SK-MEL-5 (cell line): ENCODE measurements at regions not wholly inside any gene's neighbourhood (a gene's known extent, or its start where the extent isn't known, plus 50 kb on each side); places are given as distances from the start of the nearest gene placed in this dataset.

ENCODE experiments used
- DNase-seq: peaks from one replicate; pipeline ENCODE4 v3.0.0-alpha.2; 2016; ENCODE audit warnings: low read depth, low spot score
- in situ Hi-C: cut with HindIII; loops from 2 replicates; pipeline ENCODE4 v1.10.0; 2016; ENCODE audit warnings: low sequenced_read_pairs, high pct_unique_total_duplicates, low pct_unique_long_range_greater_than_20kb

GRCh38 chr11:116614306-116615210 is 158.2 kb downstream of the BUD13 start:
- in situ Hi-C loops, result no loop called here
- DNase-seq, result no peak

- DNase-seq, result no peak
- in situ Hi-C loops, result no loop called here
Measured at GRCh38 chr11:116613206-116613875, 159.4 kb downstream of the BUD13 start.

- in situ Hi-C loops, result no loop called here
Measured at GRCh38 chr11:116611998-116612620, 160.7 kb downstream of the BUD13 start.

GRCh38 chr11:116610190-116610589 is 162.6 kb downstream of the BUD13 start:
- no peak for DNase-seq
- in situ Hi-C loops, result no loop called here

More at GRCh38 chr11:116611998-116612620, 160.7 kb downstream of the BUD13 start:
- DNase-seq, result no peak

GRCh38 chr11:116607027-116607426 is 165.8 kb downstream of the BUD13 start:
- DNase-seq, result no peak
- in situ Hi-C loops, result no loop called here

GRCh38 chr11:116605543-116606459 is 167.0 kb downstream of the BUD13 start:
- in situ Hi-C loops, result no loop called here

GRCh38 chr11:116603728-116604323 is 169.0 kb downstream of the BUD13 start:
- in situ Hi-C loops, result no loop called here
- DNase-seq, result no peak

More at GRCh38 chr11:116605543-116606459, 167.0 kb downstream of the BUD13 start:
- peak; percentile 44 for DNase-seq

- no peak for DNase-seq
- in situ Hi-C loops, result no loop called here
Measured at GRCh38 chr11:116602637-116602942, 170.2 kb downstream of the BUD13 start.

- in situ Hi-C loops, result no loop called here
- no peak for DNase-seq
Measured at GRCh38 chr11:116601814-116602636, 170.8 kb downstream of the BUD13 start.

- in situ Hi-C loops, result no loop called here
- no peak for DNase-seq
Measured at GRCh38 chr11:116600930-116601329, 171.9 kb downstream of the BUD13 start.

- DNase-seq, result no peak
- in situ Hi-C loops, result no loop called here
Measured at GRCh38 chr11:116598556-116598955, 174.2 kb downstream of the BUD13 start.

GRCh38 chr11:116598036-116598435 is 174.8 kb downstream of the BUD13 start:
- in situ Hi-C loops, result no loop called here
- DNase-seq, result no peak

GRCh38 chr11:116596346-116597260 is 176.2 kb downstream of the BUD13 start:
- in situ Hi-C loops, result no loop called here
- no peak for DNase-seq

GRCh38 chr11:116595305-116595880 is 177.4 kb downstream of the BUD13 start:
- DNase-seq, result no peak
- in situ Hi-C loops, result no loop called here

- DNase-seq, result no peak
- in situ Hi-C loops, result no loop called here
Measured at GRCh38 chr11:116590844-116591570, 181.8 kb downstream of the BUD13 start.
